HL-60 (cell line): ENCODE measurements at regions not wholly inside any gene's neighbourhood (a gene's known extent, or its start where the extent isn't known, plus 50 kb on each side); places are given as distances from the start of the nearest gene placed in this dataset.

Experiments used
- DNase-seq, 2 experiments: peaks; one replicate each; pipeline ENCODE4 v3.0.0-alpha.2; 2010 to 2020; ENCODE audit warnings: low read depth in 1 of 2, low spot score in 1 of 2
- H3K27ac ChIP-seq: fragments of 250-450 bp; sonication (Bioruptor Pico); replicated peaks from 2 replicates; pipeline ENCODE4 v1.5.1; 2020; ENCODE audit warnings: mild to moderate bottlenecking, moderate library complexity
- H3K27me3 ChIP-seq: fragments of 250-450 bp; sonication (Bioruptor Pico); 2 replicates; pipeline ENCODE4 v1.5.1; 2021; ENCODE audit warnings: mild to moderate bottlenecking, moderate library complexity; ENCODE audit not compliant: insufficient read depth, poor library complexity, severe bottlenecking
- H3K4me3 ChIP-seq: replicated peaks from 2 replicates; pipeline ENCODE4 v1.5.1; 2011; ENCODE audit warnings: mild to moderate bottlenecking, control low read depth, low read length; ENCODE audit not compliant: insufficient read depth
- GABPA ChIP-seq: IDR thresholded peaks from 2 replicates; pipeline ENCODE4 v1.6.1; 2012; ENCODE audit warnings: low read depth
- POLR2AphosphoS5 ChIP-seq: IDR thresholded peaks from 2 replicates; pipeline ENCODE4 v1.6.1; 2012; ENCODE audit warnings: low read depth
- SPI1 ChIP-seq: IDR thresholded peaks from 2 replicates; pipeline ENCODE4 v1.6.1; 2012; ENCODE audit warnings: low read depth, mild to moderate bottlenecking, borderline replicate concordance
- TF ChIP-seq, protein P1 (sequence below): IDR thresholded peaks from one replicate; pipeline ENCODE4 v1.5.1; 2011; ENCODE audit warnings: low read length, control low read depth, inconsistent platforms; ENCODE audit not compliant: insufficient read depth
- TF ChIP-seq, protein P2 (sequence below): IDR thresholded peaks from 2 replicates; pipeline ENCODE4 v1.6.1; 2012; ENCODE audit warnings: low read depth; ENCODE audit not compliant: insufficient replicate concordance

DNA sequence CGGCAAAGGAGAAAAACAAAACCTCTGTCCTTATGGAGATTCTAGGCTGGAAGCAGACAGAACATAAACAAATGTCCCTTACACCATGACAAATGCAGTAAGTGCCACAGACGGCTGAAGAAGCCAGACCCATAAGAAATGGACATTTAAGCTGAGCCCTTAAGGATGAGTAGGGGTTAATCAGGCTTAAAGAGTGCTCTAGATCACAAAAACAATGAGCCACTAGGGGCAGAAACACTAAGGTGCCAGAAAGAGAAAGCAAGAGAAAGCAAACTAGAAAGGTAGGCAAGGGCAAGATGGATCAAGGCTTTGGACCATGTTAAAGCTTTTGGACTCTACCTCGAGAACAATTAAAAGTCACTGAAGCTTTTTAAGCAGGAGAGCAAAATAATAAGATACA is 326.9 kb upstream of the WWC1 start:
- no peak overlapping the region for H3K4me3 ChIP-seq
- no peaks in the 10 kb centered on the region for H3K27me3 ChIP-seq
- H3K27ac ChIP-seq, result no peak overlapping the region
- no peak for TF ChIP-seq POLR2AphosphoS5
- no peak for DNase-seq

DNA sequence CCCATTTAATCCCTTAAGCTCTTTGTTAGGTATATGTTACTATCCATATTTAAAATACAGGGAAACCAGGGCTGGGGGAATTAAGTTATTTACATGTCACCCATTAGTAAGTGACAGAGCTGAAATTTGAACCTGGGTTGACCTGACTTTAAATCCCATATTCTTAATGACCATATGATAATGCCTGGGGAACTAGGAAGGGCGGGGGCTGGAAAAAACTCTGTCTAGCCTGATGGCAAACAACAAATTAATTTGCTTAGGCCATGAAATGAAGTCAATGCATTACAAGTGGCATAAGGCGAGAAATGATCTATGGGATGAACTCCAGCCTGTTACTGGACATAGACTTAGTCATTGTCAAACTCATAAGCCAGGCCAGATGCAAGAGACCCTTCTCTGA is 325.7 kb upstream of the WWC1 start:
- no peaks in the 10 kb centered on the region for H3K27me3 ChIP-seq
- DNase-seq, result no peak
- TF ChIP-seq SPI1, result no peak
- TF ChIP-seq, protein P1, sequence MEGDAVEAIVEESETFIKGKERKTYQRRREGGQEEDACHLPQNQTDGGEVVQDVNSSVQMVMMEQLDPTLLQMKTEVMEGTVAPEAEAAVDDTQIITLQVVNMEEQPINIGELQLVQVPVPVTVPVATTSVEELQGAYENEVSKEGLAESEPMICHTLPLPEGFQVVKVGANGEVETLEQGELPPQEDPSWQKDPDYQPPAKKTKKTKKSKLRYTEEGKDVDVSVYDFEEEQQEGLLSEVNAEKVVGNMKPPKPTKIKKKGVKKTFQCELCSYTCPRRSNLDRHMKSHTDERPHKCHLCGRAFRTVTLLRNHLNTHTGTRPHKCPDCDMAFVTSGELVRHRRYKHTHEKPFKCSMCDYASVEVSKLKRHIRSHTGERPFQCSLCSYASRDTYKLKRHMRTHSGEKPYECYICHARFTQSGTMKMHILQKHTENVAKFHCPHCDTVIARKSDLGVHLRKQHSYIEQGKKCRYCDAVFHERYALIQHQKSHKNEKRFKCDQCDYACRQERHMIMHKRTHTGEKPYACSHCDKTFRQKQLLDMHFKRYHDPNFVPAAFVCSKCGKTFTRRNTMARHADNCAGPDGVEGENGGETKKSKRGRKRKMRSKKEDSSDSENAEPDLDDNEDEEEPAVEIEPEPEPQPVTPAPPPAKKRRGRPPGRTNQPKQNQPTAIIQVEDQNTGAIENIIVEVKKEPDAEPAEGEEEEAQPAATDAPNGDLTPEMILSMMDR, result no peak
- no peak for TF ChIP-seq GABPA
- TF ChIP-seq, protein P2, sequence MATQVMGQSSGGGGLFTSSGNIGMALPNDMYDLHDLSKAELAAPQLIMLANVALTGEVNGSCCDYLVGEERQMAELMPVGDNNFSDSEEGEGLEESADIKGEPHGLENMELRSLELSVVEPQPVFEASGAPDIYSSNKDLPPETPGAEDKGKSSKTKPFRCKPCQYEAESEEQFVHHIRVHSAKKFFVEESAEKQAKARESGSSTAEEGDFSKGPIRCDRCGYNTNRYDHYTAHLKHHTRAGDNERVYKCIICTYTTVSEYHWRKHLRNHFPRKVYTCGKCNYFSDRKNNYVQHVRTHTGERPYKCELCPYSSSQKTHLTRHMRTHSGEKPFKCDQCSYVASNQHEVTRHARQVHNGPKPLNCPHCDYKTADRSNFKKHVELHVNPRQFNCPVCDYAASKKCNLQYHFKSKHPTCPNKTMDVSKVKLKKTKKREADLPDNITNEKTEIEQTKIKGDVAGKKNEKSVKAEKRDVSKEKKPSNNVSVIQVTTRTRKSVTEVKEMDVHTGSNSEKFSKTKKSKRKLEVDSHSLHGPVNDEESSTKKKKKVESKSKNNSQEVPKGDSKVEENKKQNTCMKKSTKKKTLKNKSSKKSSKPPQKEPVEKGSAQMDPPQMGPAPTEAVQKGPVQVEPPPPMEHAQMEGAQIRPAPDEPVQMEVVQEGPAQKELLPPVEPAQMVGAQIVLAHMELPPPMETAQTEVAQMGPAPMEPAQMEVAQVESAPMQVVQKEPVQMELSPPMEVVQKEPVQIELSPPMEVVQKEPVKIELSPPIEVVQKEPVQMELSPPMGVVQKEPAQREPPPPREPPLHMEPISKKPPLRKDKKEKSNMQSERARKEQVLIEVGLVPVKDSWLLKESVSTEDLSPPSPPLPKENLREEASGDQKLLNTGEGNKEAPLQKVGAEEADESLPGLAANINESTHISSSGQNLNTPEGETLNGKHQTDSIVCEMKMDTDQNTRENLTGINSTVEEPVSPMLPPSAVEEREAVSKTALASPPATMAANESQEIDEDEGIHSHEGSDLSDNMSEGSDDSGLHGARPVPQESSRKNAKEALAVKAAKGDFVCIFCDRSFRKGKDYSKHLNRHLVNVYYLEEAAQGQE, result no peak
- TF ChIP-seq POLR2AphosphoS5, result no peak
- H3K27ac ChIP-seq, result no peak overlapping the region
- H3K4me3 ChIP-seq, result no peak overlapping the region

DNA sequence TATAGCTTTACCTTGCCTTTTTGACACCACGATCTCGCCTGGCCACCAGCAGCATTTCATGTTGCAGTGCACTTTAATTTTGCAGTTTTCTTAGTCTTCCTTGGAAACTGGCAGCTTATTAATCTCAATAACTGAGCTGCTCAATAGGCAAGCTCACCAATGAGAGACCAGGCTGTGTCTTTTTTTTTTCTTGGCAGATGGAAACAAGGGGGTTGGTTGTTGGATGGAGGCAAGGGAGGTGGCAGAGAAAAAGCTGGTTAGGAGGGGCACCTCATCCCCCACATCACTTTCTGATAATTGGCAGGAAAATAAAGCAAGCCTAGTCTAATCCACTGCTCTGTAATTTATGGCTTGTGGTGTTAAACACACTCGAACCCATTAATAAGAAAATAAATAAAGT is 324.5 kb upstream of the WWC1 start:
- TF ChIP-seq, protein P2, result no peak
- TF ChIP-seq POLR2AphosphoS5, result no peak
- no peak for TF ChIP-seq GABPA
- TF ChIP-seq, protein P1, result no peak
- no peak for TF ChIP-seq SPI1
- DNase-seq, result no peak
- no peak overlapping the region for H3K4me3 ChIP-seq
- H3K27me3 ChIP-seq, result no peaks in the 10 kb centered on the region
- no peak overlapping the region for H3K27ac ChIP-seq

DNA sequence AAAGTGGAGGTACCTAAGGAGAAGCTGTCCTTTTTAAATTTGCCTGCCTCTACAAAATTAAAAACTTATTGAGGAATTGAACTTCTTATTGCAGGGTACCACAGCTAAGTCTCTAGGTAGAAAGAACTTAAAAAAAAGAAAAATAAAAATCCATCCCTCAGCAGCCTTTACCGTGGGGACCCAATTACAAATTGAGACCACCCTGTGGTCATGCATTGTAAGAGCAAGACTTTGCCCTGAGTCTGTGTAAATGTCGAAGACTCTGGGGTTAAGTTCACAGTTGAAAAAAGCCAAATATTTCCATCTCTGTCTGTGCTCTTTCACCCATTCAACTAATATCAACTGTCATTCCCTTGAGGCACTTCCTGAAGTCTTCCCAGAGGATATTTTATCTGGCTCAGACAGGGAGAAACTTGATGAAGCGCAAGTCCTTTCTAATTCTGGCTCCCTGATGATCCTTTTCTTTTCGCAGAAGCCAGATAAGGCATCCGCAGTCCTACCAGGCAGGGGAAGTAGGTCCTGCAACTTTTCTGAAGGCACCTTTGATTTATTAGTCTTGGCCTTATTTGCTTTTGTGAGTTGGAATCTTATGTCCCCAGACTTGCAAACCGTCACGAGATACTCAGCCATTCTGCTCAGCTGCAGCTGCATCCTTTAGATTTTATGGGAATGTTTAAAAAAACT is 323.8 kb upstream of the WWC1 start:
- TF ChIP-seq GABPA (no peak), SPI1 (no peak), POLR2AphosphoS5 (no peak)
- TF ChIP-seq, protein P1, result no peak
- TF ChIP-seq, protein P2, result no peak
- H3K4me3 ChIP-seq, result no peak overlapping the region
- H3K27ac ChIP-seq, result no peak overlapping the region
- H3K27me3 ChIP-seq, result no peaks in the 10 kb centered on the region
- no peak for DNase-seq
